ENCODE measurements at regions not wholly inside any gene's neighbourhood (a gene's known extent, or its start where the extent isn't known, plus 50 kb on each side); places are given as distances from the start of the nearest gene placed in this dataset.

DNA sequence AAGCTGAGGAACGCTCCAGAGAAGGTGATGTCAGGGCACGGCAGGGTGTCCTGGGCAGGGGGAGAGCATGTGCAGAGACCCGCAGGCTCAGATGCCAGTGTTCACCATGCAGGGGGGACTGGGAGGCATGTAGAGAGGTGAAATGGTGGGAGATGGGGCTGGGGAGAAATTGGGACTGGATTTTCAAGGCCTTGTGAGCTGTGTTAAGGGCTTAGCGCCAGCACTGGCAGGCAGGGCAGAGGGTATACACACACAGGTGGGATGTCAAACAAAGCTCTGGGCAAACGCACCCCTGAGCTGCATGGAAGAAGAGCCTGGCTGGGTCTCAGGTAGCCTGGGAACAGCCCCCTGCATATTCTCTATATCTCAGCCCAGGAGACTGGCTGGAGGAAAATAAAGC, 282.7 kb downstream of the SHQ1 start:
- ATAC-seq = no peak
- intact Hi-C loops (cut with micrococcal nuclease) = no loop called here
- H3K27ac ChIP-seq (ENCODE audit: low read length) = no peak overlapping the region
- Mint-ChIP-seq H3K4me1 (no peaks in the 10 kb centered on the region), H3K9me3 (peaks cover 0 to 4% of the 10 kb centered on the region in 2 donors), H3K27ac (no peak overlapping the region), H3K4me3 (no peak overlapping the region), H3K27me3 (ENCODE audit: low read depth in 2 of 2) (peaks cover 0 to 3% of the 10 kb centered on the region in 2 donors), H3K36me3 (no peaks in the 10 kb centered on the region)
- no peaks in the 10 kb centered on the region for H3K36me3 ChIP-seq (ENCODE audit: control insufficient read depth, insufficient read depth, low read length)
- no peaks in the 10 kb centered on the region for H3K9me3 ChIP-seq (ENCODE audit: control insufficient read depth, insufficient read depth, low read length)
- no peaks in the 10 kb centered on the region for H3K4me1 ChIP-seq (ENCODE audit: control insufficient read depth, insufficient read depth, low read length)
- no peak overlapping the region for H3K4me3 ChIP-seq (ENCODE audit: low read length)
- H3K27me3 ChIP-seq (ENCODE audit: control insufficient read depth, insufficient read depth, low read length) = no peaks in the 10 kb centered on the region
- 92% methylated on average over 5 of the region's 5 CpGs for WGBS (ENCODE audit: insufficient coverage)
- no peak for DNase-seq
- no peak for TF ChIP-seq CTCF (IDR thresholded peaks at IDR 0.05)

- intact Hi-C loops (cut with micrococcal nuclease) = no loop called here
- Histone ChIP-seq H3K4me1 (ENCODE audit: control insufficient read depth, insufficient read depth, low read length) (no peaks in the 10 kb centered on the region), H3K9me3 (ENCODE audit: control insufficient read depth, insufficient read depth, low read length) (no peaks in the 10 kb centered on the region), H3K36me3 (ENCODE audit: control insufficient read depth, insufficient read depth, low read length) (no peaks in the 10 kb centered on the region), H3K27ac (ENCODE audit: low read length) (no peak overlapping the region), H3K27me3 (ENCODE audit: control insufficient read depth, insufficient read depth, low read length) (no peaks in the 10 kb centered on the region), H3K4me3 (ENCODE audit: low read length) (no peak overlapping the region)
- Mint-ChIP-seq H3K4me3 (no peak overlapping the region), H3K27ac (no peak overlapping the region), H3K4me1 (no peaks in the 10 kb centered on the region), H3K36me3 (no peaks in the 10 kb centered on the region), H3K27me3 (ENCODE audit: low read depth in 2 of 2) (peaks cover 0 to 3% of the 10 kb centered on the region in 2 donors), H3K9me3 (peaks cover 0 to 4% of the 10 kb centered on the region in 2 donors)
- ATAC-seq (no peak), DNase-seq (no peak)
- no peak for TF ChIP-seq CTCF (IDR thresholded peaks at IDR 0.05)
- 71% methylated on average over 1 of the region's 1 CpG for WGBS (ENCODE audit: insufficient coverage)
Measured at GRCh38 chr3:72563690-72564370, 284.4 kb downstream of the SHQ1 start.

DNA sequence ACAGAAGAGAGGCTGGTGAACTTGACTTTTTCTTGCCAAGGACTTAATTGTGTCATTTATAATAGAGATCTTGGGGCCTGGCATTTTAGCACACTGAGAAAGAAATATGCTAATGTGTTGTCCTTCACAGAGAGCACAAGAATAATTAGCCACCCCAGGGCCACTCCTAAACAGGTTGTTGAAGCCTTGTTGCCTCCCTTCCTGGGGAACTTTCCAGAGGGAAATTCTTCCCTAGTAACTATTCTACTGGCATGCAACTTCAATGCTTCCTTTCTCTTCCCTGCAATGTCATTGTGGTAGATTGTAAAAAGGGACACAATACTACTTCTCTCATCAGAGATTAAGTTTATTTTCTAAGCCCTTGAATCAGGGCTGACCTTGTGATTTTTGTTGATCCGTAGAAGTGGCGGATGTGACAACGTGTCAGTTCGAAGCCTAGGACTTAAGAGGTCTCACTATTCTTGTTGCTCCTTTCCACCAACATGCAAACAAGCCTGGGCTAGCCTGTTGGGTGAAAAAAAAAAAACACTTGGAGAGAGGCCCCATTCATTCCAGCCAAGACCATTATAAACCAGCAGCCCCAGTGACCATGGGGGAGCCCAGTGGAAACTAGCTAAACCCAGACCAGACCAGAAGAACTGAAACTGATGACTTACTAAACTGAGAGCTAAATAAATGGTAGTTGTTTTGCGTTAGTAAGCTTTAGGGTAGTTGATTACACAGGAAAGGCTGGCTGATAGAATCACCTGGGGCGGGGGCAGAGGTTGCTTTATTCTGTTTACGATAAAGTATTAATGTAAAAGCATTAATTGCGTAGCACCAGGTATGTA, 287.2 kb downstream of the SHQ1 start:
- DNase-seq = no peak
- no peaks in the 10 kb centered on the region for H3K36me3 ChIP-seq (ENCODE audit: control insufficient read depth, insufficient read depth, low read length)
- no peaks in the 10 kb centered on the region for H3K36me3 Mint-ChIP-seq
- intact Hi-C loops (cut with micrococcal nuclease) = no loop called here
- H3K4me3 ChIP-seq (ENCODE audit: low read length) = no peak overlapping the region
- no peak overlapping the region for H3K4me3 Mint-ChIP-seq
- TF ChIP-seq CTCF (IDR thresholded peaks at IDR 0.05) = no peak
- no peak overlapping the region for H3K27ac Mint-ChIP-seq
- 95% methylated on average over 8 of the region's 8 CpGs for WGBS (ENCODE audit: insufficient coverage)
- H3K4me1 Mint-ChIP-seq = no peaks in the 10 kb centered on the region
- no peak for ATAC-seq
- H3K27me3 Mint-ChIP-seq (ENCODE audit: low read depth in 2 of 2) = peaks cover 0 to 6% of the 10 kb centered on the region in 2 donors
- no peak overlapping the region for H3K27ac ChIP-seq (ENCODE audit: low read length)
- H3K27me3 ChIP-seq (ENCODE audit: control insufficient read depth, insufficient read depth, low read length) = no peaks in the 10 kb centered on the region
- no peaks in the 10 kb centered on the region for H3K4me1 ChIP-seq (ENCODE audit: control insufficient read depth, insufficient read depth, low read length)
- H3K9me3 Mint-ChIP-seq = peaks cover 0 to 4% of the 10 kb centered on the region in 2 donors
- H3K9me3 ChIP-seq (ENCODE audit: control insufficient read depth, insufficient read depth, low read length) = no peaks in the 10 kb centered on the region
